ENCODE measurements at regions not wholly inside any gene's neighbourhood (a gene's known extent, or its start where the extent isn't known, plus 50 kb on each side); places are given as distances from the start of the nearest gene placed in this dataset.

DNA sequence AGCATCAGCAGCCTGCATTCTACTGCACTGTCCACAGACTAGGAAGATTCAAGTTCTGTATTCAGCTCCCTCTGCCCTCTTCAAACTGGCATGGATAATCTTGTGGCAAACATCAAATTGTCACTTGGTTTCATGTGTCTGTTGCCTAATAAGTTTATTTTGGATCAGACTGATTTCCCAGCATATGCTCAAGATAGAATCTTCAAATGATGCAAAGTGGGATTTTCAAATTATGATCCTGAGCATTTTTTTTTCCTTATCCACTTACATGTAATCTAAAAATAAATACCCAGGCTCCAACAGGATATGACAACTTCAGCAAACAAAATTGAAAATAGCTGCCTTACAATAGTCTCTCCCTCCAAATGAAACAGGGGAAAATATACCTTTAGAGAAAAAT lies 160.9 kb upstream of the VRK2 start:
- no peak for DNase-seq (ENCODE audit: low spot score)

DNA sequence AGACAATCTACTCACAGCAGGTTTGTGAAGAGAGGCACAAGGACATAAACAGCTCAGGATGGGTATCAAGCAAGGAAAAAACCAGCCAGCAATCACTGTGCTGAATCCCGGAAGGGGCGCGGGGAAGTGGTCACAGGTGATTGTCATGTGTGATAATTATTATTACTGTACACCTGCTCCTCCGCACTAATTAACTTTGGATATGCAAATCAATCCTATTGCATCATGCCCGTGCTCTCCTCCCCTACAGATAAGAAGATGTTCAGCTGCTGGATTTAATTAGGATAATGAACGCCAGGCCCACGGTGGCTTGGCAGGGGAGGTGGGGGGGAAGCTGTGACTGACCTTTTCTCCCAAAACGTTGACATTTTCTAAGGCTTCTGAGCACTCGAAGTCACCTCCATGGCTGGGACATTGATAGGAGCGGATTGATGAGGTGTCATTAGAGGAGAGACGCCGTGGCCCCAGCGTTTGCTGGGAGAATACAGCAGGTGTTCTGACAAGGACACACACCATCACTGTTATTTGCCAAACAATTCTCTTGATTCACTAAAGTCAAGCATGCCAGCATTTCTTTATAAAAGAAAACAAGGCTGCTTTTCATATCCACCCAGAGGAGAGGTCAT lies 160.3 kb upstream of the VRK2 start:
- no peak for DNase-seq (ENCODE audit: low spot score)

DNA sequence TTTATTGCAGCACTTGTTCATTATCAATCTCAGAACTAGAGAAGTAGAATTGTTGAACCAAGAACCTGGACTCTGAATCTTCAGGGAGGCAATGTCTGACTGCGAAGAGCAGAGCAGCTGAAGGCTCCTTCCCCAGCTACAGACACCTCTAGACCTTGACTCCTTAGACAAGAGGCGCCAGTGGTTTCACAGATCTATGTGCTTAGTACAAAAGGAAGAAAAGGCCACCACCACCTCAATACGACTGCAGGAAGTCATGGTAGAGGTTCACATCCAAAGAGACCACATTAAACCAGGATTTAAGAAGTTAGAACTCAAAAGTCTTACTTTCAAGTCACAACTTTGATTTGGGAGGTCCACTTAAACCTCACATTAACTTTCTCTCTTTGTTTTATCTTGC lies 158.1 kb upstream of the VRK2 start:
- DNase-seq (ENCODE audit: low spot score), result no peak

DNA sequence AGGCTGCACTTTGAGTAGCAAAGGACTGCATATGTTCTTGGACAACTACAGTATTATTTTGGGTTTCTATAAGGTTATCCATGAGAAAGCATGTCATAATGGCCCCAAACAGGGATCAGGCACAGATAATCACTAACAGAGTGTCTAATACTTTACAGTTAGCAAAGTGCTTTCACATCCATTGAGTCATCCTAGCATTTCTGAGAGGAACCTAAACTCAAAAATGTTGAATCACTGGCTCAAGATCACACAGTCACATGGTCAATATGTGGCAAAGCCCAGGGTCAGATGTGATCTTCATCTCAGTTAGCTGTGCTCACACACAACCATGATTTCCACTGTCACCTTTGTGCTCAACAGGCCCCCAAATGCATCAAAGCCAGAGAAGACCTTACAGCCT lies 156.1 kb upstream of the VRK2 start:
- peak; percentile 3 for DNase-seq (ENCODE audit: low spot score)

DNA sequence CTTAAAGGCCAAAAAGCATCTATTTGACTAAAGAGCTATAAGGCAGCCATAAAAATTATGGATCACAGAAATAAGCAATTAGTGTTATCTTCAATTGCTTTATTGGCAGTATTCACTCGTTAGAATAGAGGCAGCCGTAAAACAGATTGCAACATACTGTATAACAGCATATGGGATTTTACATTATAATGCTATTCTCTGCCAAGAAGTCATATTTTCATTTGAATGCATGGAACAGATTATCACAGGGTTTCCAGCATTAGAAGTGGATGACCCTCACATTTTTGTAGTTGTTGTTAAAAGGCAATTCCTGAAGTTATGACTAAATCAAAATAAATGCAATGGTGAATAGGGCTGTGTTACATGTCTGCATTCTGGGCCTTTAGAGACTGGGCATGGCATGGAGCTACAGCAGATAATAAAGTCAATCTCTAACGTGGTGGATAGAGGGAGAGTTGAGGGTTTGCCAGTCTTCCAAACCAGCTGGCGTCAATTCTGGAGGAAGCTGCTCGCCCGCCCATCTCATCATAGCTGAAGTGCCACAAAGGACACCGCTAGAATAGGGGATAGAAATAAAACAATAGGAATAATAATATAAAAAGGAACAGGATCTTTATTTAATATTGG lies 155.4 kb upstream of the VRK2 start:
- DNase-seq (ENCODE audit: low spot score), result no peak

DNA sequence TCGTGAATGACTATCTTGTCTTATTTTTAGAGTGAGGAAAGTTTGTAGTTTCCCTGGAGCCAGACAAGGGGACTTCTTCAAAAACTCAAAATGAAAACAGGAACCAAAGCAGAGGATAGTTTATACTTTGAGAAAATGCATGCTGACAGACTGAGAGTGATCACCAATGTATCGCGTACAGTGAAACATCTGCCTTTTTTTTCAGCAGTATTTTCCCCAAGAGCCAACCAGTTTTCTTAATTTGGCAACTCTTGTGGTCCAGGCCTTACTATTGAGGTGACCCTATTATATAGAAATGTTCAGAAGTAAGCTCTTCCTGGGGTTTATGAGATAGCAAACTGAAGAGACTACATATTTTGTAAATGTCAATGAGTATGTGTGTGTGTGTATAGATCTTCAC lies 153.7 kb upstream of the VRK2 start:
- DNase-seq (ENCODE audit: low spot score), result no peak

DNA sequence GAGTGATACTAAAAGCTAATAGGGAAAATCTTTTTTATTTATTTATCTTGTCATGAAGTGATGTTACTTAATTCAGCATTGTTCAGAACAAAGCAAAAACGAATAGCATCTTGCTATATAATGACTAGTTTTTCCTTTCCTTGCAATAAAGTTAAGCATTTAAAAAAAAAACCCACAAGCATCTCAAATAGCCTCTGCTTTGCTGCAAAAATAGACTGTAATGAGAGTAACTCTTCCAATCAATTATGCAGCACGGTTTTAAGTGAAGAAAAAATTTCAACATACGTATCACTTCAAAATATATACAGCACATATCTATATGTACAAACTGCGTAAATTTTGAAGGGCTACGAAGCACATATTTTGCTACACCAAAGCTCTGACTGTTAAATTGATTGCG lies 153.3 kb upstream of the VRK2 start:
- DNase-seq (ENCODE audit: low spot score), result no peak

DNA sequence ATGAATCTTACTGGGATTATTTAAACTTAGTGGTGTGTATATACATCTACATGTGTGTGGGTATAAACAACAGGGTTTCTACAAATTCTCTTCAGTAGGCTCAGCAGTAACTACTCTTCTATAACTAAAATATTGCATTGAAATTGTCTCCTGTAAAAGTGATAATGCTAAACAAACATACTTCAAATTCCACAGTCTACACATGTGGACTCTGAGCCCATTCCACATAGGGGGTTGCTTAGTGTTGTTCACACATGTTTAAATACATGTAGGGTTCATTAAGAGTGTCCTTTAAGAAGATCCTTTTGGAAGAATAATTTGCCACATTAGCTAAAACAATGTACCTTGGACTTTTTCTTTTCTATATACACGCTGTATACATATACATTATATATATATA lies 152.8 kb upstream of the VRK2 start:
- DNase-seq (ENCODE audit: low spot score), result no peak

DNA sequence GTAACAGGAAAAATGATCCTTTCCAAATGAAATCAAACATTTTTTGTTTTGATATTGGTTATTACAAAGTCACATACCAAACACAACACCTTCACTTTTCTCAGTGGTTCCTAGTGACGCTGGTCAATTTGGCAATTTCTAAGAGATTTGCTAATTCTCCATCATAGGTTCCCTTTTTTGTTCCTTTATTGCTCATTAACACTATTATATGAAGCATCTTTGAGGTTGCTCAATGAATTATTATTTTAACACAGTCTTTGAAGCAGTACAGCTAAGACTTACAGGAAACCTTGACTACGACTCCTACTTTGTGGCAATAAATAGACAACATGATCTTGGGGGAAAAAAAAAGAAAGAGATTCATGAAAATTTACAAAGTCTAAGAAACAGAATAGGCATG lies 152.2 kb upstream of the VRK2 start:
- no peak for DNase-seq (ENCODE audit: low spot score)

DNA sequence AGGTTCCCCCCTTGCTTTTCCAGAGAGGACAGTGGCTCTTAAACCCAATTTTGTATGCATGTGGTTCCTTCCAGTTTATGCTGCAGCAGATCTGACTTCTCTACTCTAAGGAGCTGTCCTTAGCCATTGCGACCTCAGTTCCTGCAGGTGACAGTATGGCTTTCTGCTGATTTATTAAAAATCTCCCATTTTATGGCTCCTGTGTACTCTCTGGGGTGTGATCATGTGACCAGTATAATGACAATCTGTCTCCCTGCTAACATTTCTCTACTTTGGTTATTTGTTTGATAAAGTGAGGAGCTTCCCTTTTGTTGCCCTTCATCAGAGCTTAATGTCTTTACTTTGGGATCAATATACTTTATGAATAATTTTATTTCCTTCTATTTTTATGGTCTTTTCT lies 148.7 kb upstream of the VRK2 start:
- no peak for DNase-seq (ENCODE audit: low spot score)

DNA sequence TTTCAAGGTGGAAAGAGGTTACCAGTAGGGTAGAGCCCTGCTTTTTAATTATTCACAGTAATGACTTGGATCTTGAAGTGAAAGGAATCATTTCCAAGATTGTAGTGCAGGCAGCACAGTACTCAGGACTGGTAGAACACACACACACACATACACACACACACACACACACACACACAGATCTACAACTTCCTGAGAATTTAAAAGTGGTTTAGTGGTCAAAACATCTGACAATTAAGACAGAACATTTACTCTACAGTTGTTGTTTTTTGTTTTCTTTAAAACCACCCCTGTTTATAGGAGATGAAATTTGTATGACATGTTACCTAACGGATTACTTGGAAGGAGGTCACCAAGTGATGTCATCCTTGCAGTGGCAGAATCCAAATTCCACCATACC lies 146.7 kb upstream of the VRK2 start:
- no peak for DNase-seq (ENCODE audit: low spot score)

DNA sequence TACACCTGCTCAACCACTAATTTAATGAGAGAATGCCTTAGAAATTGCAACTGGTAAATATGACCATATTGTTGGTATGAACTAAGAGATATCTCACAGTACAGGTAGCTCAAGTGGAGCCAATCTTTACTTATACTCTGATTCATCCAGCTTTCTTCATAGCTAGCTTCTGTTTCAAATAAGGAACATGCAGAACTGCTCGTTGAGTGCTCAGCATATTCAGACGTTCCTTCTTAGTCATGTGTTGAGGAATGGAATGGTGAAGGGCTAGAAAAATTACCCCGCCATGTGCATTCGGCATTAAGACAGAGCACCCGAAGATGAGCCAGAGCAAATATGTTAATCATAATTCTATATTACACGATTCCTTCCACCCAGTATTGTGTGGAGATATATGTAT lies 144.0 kb upstream of the VRK2 start:
- DNase-seq (ENCODE audit: low spot score), result no peak

DNA sequence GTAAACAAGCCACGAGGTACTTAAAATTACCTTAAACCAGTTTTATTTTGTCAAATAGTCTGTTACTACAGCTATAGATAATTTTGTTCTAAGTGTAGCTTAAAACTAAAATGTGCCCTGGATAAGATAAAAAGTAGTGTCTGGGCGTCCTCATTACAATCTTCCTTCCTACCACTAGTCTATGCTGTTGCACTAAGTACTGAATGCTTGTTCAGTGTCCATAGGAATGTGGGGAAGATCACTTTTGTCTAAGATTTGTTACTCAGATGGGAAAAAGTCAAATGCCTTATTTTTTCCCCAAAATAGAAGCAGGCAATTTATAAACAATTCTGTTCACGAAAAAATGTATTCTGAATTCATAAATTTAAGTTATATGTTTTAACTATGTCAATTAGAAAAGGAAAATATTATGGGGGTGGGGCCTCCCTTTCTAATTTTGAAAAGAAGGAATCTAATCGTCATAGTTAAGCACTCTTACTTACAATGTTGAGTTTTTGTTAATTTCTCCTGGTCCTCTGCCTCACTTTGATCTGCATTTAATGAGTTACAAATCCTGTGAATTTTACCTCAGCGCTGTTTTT lies 140.4 kb upstream of the VRK2 start:
- DNase-seq (ENCODE audit: low spot score), result peak; percentile 29

DNA sequence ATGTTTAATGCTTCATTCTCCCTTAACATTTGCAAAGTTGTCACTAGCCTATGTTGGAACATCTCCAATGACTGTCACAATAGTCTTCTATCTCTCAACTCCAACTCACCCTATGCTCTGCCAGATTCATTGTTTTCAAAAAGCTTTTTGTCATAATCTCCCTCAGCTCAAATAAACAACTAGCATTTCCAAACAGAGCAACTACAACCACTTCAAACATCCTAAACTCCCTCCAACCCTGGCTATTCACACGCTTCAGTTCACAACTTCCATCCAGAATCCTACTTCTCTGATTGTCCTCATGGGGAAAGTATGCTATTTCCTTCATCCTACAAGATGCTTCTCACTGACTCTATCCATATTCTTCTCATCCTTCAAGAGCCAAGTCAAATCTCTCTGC lies 139.2 kb upstream of the VRK2 start:
- no peak for DNase-seq (ENCODE audit: low spot score)

DNA sequence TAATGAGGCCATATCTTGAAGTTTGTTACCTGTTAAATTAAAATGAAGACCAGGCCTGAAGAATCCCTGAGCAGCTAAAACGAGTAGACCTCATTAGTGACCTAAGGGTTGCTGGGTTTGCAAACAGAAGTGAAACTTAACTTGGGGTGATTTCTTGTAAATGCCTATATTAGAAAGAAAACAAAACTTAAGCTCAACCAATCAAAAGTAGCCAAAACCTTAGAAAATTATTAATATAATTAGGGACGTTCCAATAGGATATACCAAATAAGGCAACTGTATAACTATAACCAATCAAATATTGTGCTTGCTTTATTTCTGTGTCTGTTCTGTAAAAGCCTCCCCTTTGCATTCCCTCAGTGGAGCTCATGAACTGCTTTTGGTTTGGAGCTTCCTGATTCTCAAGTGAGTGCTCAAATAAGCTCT lies 137.9 kb upstream of the VRK2 start:
- no peak for DNase-seq (ENCODE audit: low spot score)

DNA sequence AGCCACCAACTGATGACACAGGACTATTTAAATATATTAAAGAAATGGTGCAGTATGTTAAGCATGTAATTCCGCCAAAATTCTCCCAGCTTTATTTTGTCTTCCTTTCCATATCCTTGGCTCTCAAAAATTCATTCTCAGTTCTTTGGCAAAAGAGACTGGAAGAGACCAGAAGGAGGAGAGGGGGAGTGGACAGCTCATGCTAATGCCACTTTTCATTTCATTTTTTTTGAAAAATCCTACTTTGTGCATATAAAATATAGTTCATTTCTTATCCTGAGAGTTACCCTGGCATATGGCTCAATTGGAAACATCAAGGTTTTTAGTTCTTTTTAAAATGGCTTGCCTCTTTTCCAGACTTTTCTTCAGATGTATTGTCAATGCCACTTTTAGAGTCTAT lies 128.5 kb upstream of the VRK2 start:
- DNase-seq (ENCODE audit: low spot score), result no peak

DNA sequence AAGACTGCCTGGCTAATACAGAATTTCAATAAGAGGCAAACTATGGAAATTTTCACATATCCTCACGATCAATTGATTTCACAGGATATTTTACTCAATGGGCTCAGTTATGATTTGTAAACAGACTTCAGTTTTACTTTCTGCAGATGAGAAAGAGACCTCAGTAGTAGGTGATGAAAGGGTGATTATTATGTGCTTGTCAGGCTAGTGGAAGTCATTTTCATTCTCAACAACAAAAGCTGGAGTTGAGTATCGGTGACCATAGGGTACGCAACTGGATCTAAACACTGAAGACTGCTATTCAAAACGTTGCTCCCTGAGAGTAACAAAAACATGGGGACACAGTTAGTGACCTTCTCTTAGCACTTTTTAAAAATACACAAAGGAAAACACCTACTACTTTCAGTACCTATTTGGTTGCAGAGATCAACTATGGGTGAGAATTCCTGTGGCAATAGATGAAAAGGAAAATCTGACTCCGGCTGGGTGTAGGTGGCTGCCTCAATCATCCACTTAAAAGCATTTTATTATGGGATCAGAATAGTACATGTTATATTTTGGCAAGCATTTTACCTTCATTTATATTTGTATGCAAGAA lies 126.2 kb upstream of the VRK2 start:
- DNase-seq (ENCODE audit: low spot score), result no peak

DNA sequence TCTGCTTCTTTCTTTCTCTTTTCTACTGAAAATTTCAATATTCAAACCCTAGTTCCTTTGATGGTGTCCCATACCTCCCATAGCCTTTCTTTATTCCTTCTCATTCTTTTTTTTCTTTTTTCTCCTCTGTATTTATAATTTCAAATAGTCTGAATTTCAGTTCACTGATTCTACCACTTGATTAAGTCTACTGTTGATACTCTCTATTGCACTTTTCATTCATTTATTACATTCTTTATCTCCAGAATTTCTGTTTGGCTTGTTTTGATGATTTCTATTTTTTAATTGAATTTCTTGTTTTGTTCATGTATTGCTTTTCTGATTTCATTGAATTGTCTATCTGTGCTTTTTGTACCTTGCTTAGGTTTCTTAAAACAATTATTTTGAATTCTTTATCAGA lies 111.9 kb upstream of the VRK2 start:
- DNase-seq (ENCODE audit: low spot score), result no peak

DNA sequence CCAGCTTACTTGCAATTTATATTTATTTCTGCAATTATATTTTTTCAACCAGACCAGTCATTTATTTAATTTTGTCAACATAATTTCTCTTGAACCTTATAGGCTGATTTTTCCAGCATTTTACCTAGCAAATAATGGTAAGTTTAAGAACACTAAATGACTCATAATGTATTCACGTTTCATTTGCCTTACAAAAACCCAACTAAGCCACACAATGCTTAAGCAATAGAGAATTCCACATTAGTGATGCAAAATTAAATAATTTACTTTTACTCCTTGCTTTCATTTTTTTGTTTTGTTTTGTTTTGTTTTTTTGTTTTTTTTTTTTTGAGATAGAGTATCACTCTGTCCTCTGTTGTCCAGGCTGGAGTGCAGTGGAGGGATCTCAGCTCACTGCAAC lies 110.4 kb upstream of the VRK2 start:
- no peak for DNase-seq (ENCODE audit: low spot score)

DNA sequence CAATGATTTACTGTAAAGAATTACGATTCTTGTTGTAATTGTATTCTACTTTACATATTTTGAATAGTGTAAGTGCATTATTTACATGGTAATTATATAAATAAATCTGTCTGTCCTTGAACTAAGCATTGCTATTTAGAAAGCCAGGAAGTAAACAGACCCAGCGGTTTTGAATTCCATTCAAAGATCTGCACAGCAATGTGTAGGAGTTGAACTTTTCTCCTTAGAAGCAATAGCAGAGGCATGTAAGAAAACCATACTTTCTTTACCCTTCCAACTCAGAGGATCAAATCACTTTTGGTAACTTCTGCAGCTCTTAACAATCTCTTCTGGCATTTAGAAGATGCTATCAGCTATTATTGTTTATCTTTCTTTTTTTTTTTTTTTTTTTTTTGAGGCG lies 109.2 kb upstream of the VRK2 start:
- DNase-seq (ENCODE audit: low spot score), result no peak

DNA sequence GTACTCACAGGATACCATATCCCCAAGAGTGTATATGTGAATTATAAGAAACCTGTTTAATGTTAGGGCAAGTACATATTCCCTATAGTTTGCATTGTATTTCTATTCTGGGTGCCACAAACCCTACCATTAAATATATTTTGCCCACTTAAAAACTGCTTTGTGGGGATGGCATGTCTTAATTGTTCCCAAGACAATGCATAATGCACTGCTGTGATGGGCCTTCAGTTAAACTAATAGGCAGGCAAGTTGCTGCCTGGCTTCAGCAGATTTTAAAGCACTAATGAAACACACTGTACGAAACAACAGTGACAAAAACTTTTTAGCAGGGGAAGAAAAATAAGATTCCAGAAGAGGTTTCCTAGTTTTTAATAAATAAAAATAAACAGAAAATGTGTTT lies 104.8 kb upstream of the VRK2 start:
- DNase-seq (ENCODE audit: low spot score), result no peak

DNA sequence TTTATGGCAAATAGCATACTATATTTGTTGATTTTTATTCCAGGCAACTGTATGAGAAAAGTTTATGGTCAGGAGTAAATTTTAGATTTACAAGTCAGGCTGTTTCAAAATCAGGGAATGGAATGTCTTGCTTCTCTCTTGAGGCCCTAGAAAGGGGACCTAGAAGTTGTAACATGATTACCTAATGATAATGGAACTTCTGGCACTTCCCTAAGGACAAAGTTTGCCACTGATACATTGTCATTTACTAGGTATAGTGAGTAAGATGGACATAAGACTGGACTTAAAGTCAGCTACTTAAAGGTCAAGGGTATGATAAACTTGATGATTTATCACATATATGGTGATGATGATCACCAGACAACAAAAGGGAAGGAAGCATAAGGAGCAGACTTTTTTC lies 103.3 kb upstream of the VRK2 start:
- DNase-seq (ENCODE audit: low spot score), result peak; percentile 0

DNA sequence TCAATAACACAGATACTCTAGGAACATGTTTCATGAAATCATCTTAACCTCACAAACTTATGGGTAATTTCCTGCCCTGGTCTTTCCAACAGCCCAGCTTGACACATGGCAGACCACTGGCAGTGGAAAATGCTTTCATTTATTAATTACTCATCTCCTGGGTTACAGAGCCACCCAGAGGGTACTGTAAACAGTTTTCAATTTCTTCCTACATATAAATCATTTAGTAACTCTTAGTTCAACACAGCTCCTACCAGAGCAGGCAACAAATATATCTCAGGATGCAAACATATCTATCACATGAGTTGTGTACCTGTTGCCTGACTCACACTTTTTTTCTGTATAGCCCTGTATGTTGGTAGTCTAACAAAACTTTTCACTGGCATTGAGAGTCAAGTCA lies 99.2 kb upstream of the VRK2 start:
- DNase-seq (ENCODE audit: low spot score), result no peak

DNA sequence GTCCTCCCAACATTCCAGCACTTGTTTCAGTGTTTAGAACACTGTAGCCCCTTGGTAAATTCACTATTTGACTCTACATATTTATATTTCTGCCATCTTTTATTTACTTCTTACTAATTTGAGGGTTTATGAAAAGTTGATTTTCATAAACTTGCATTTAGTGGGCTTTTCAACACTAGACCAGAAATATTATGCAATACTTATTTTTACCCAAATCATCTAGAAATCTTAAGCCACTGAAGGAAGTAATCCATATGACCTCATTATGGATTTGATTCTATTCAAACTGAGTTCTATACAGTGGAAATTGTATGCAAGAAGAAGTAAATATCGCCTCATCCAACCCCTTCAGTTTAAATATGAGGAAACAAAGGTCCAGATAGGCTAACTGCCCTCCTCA lies 92.6 kb upstream of the VRK2 start:
- no peak for DNase-seq (ENCODE audit: low spot score)

Data from hepatic stellate cell (primary cell).